AG09309 (cell line): ENCODE measurements at regions not wholly inside any gene's neighbourhood (a gene's known extent, or its start where the extent isn't known, plus 50 kb on each side); places are given as distances from the start of the nearest gene placed in this dataset.
A peak's percentile ranks its signal among the peaks of the same experiment; 100 is the strongest.

Experiments
- DNase-seq: peaks from one replicate; pipeline ENCODE4 v3.0.0-alpha.2; 2010; ENCODE audit warnings: low read depth
- H3K4me3 ChIP-seq: 2 replicates; pipeline ENCODE4 v1.5.1; 2011; ENCODE audit warnings: mild to moderate bottlenecking, low read depth, low read length, moderate library complexity; ENCODE audit not compliant: control insufficient read depth
- TF ChIP-seq, protein P1 (sequence below): IDR thresholded peaks from 2 replicates; pipeline ENCODE4 v1.5.1; 2011; ENCODE audit warnings: mild to moderate bottlenecking, low read depth, low read length, inconsistent platforms; ENCODE audit not compliant: insufficient read depth, control insufficient read depth; ENCODE audit errors: missing control alignments

DNA sequence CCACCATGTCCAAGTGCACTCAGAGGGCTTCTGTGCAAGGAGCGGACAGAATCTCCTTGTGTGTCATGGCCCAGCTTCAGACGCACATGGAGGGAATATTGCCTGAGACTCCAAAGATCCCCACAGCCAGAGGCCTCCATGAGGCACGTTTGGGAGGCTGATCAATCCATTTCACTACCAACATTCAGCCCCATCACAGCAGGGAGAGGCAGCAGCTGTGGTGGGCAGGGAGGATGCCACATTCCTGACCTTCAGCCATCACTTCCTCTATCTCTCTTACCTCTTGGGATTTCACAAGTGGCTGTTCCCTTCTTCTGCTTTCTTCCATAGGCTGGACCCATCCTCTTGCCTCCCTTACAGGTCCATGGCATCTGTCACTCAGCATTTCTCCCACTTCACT is 82.4 kb upstream of the MBNL2 start:
- DNase-seq, result no peak
- TF ChIP-seq, protein P1, sequence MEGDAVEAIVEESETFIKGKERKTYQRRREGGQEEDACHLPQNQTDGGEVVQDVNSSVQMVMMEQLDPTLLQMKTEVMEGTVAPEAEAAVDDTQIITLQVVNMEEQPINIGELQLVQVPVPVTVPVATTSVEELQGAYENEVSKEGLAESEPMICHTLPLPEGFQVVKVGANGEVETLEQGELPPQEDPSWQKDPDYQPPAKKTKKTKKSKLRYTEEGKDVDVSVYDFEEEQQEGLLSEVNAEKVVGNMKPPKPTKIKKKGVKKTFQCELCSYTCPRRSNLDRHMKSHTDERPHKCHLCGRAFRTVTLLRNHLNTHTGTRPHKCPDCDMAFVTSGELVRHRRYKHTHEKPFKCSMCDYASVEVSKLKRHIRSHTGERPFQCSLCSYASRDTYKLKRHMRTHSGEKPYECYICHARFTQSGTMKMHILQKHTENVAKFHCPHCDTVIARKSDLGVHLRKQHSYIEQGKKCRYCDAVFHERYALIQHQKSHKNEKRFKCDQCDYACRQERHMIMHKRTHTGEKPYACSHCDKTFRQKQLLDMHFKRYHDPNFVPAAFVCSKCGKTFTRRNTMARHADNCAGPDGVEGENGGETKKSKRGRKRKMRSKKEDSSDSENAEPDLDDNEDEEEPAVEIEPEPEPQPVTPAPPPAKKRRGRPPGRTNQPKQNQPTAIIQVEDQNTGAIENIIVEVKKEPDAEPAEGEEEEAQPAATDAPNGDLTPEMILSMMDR, result no peak
- no peak overlapping the region for H3K4me3 ChIP-seq

DNA sequence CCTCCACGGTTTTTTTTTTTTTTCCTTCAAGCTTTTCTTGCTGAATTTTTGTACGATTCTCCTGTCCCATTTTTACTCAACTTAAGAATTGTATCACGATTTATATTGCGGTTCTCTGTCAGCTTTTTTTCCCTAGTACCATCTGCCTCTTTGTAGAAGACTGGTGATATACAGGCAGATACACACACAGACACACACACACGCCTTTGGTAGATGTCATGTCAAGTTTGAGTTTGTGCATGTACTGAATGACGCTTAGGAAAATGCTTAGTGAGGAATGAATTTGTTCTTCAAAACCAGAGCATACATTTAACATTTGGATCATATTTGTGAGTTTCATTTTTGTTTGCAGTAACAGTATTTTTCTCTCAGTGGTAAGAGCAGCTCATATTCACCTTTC is 82.0 kb upstream of the MBNL2 start:
- H3K4me3 ChIP-seq, result no peak overlapping the region
- TF ChIP-seq, protein P1, result no peak
- no peak for DNase-seq

DNA sequence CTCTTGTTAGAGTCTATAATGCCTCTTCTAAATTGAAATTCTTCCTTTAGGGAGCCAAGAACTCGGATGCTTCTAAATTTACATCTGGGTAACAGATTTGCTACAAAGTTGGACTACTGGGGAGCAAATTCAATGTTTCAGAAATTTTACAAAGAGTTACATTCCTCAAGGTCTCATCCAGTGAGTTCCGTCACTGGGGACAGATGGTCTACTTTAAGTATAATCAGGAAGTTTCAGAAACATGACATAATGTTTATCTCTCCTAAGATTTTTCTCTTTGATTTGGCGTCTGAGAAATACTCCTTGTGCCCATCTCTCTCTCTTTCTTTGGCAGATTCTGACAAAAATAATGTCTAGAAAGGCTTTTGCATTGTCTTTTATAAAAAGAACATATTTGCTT is 81.5 kb upstream of the MBNL2 start:
- TF ChIP-seq, protein P1, result no peak
- DNase-seq, result no peak
- H3K4me3 ChIP-seq, result no peak overlapping the region

DNA sequence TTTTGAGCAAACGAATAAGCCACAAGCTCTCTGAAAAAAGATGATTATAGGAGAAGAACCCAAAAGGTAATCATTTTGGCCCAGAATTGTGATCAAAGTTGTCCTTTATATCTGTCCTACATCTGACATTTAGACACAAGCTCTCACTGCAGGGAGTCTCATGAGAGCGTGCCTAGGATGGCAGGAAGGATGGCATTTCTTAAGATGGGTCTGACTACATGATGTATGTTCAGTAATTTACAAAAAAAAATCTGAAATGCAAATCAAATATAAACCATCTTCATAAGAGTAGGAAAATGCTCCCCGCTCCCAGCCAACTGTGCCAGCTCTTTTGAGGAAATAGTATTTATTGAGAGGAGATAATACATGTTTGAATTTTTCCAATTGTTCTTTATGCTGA is 81.0 kb upstream of the MBNL2 start:
- DNase-seq, result no peak
- TF ChIP-seq, protein P1, result no peak
- H3K4me3 ChIP-seq, result no peak overlapping the region

DNA sequence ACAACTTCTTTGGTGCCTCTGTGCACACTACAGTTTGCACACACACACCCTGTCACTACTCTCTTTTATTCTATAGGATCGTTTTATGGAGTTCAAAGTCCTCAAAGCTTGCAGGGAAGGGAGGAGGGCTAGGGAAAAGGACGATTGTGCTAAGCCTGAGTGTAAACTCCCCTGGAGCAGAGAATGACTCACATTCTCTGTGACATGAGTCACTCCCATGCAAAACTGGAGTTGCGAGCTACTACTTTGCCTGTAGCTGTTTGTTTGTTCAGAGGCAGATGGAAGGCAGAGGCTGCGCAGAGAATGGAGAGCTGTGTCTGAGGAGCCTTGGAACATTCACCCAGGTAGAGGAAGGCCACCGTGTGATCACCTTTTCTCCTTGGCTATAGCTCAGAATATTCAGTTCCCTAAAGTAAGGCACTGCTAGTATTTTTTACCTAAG is 80.5 kb upstream of the MBNL2 start:
- H3K4me3 ChIP-seq, result no peak overlapping the region
- DNase-seq, result peak; percentile 38
- TF ChIP-seq, protein P1, result no peak

DNA sequence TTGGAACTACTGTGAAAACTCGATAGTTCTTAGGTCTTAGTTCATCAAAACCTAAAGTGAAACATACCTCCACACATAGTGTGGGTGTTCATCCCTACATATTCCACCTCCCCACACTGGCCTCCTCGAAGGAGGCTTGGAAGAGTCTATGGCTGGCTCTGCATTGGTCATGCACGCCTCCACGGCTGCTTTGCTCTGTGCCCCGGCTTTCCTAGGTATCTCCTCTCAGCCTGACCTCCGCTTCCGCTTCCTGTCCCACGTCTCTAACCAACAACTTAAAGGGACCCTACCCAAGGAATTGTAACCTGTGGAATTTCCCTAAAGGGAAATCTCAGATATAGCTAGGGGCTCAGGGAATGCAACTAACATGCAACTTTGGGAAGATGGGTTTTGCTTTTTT is 79.7 kb upstream of the MBNL2 start:
- TF ChIP-seq, protein P1, result no peak
- no peak for DNase-seq
- H3K4me3 ChIP-seq, result peak overlapping the region; percentile 16

DNA sequence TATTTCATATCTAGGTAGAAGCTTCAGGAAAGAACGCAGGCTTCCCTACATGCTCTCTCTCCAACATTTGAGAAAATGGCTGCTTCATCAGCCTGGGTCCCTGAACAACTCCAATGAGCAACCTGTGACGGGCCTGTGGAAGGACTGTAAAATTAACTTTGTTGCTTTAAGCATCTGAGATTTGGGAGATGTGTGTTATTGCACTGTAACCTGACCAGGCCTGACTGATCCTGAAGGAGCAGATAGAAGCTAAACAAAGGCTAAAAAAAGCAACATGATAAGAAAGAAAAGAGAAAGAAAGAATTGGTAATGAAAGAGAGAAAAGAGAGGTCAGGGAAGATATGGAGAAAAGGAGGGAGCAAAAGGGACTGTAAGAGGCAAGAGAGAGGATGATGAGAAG is 77.1 kb upstream of the MBNL2 start:
- no peak for DNase-seq
- TF ChIP-seq, protein P1, result no peak

More for the DNA sequence above, 77.1 kb upstream of the MBNL2 start:
- H3K4me3 ChIP-seq, result no peak overlapping the region
